Right renal cortex interstitium (tissue), 3 donors: ENCODE measurements at regions not wholly inside any gene's neighbourhood (a gene's known extent, or its start where the extent isn't known, plus 50 kb on each side); places are given as distances from the start of the nearest gene placed in this dataset.

Experiments
- DNase-seq, 3 donors: peaks; one replicate each; pipeline ENCODE4 v3.0.0-alpha.2; 2013; ENCODE audit warnings: low read depth in 3 of 3, low spot score in 2 of 3

DNA sequence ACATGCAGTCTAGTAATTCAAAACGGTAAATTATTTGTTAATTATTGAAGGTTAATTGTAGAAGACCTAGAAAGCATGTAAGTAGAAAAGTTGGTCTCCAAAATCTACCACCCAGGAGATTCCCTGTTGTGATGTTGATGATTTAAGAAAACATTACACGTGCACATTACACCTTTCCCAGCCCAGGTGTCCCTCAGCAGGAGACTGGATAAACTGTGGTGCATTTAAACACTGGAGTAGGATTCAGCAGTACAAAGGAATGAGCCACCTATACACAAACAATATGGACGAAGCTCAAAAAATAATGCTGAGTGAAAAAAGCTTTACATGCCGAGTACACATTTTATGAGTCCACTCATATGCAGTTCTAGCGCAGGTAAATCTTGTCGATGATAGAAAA is 109.0 kb upstream of the STARD3NL start:
- no peak for DNase-seq

DNA sequence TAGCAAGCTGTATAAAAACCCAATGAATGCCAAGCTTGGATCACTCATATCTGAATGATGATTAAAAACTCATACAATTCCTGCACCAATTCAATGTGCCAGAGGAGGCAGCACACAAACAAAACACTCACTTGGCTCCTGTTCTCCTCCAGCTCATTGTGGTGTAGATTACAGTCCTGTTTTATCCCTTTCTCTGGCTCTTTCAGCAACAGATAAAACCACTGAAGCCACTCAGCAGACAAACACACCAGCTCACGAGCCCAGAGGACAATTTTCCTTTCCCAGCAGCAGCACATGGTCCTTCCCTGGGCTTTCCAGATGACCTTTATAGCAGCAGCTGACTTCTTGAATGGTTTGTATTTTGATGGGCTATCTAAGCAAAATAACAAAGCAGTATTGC is 107.3 kb upstream of the STARD3NL start:
- DNase-seq = no peak

DNA sequence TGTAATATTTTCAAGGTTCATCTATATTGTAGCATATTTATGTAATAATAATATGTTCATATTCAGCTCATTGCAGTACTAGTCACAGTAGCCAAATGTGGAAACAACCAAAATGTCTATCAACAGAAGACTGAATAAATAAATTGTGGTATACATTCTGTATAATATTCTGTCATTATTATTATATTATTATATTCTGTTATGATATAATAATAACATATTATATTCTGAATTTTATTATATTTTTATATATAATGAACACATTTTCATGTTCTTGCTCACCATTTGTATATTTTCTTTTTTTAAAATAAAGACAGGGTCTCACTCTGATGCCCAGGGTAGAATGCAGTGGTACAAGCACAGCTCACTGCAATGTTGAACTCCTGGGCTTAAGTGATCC is 91.2 kb upstream of the STARD3NL start:
- DNase-seq = no peak

DNA sequence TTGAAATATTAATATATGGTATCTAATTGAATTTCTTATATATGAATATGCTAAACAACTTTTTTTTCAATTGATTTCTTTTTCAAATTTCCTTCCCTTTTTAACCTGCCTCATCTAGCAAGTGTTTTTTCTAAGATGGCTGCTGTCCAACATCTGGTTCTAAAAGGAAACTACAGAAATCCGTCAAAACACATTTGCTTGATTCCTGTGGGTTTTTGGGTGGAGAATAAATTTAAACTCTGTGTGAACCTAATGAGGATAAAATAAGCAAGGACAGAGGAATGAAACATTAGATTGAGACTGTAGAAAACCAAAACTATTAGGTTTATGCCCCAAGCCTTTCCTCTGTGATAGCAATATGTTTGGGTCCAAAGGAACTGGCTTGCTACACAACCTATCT is 75.5 kb upstream of the STARD3NL start:
- no peak for DNase-seq

DNA sequence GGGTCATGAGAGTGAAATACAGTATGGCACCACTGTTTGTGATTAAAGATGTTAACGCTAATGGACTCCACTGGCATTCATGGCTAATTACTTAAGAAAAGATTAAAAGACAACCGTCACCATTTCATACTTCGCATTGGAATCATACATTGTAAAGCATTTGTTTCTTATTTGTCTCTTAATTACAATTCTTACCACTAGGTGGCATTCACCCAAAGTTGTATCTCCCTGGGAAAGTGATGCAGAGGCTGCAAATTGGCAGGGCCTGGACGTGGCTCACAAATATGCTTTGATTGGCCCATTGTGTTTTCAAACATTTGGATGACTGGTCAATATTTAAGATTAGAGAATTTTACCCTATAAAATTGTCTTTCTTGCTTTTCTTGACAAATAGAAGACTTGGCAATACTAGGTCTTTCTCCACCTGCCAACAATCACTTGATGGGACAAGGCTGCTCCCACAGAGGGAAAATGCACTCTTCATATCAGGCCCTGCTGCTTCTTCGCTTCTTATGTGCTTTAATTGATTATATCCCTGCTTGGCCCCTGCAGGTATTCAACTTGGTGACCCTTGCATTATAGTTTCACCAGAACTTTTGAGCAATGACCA is 72.1 kb upstream of the STARD3NL start:
- no peak for DNase-seq

DNA sequence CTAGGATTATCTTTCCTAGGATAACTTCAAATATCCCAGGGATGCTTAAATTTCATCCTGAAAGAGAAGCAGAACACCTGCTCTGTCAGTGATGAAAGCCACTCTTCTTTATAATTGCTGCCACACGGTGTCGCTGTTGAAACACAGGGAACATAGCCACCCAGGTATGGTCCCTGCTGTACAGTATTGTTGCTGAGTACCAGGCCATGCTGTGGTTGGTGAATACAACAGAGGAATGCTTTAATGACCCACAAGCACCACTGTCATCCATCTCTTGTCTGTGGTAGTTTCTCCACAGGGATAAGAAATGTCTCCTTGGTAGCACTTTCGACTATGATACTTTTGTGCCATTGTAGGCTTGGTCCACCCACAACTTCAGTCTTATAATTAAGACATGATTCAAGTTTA is 70.6 kb upstream of the STARD3NL start:
- peak in 2 of 3 donors; percentile 27 to 37 for DNase-seq

DNA sequence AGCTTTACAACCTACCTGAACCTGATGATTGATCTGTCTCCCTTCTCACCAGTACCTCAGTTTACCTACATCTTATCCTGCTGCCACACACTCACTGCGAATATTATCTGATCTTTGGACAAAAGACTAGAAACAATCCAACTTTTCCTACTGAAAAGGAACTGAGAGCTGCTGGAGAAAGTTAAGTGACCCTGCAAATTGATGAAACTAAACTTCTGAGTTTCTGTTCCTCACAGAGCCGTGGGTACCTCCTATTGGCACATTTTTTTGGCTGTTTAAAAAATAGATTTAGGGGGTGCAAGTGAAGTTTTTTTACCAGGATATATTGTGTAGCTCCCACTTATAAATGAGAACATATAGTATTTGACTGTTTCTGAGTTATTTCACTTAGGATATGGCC is 66.0 kb upstream of the STARD3NL start:
- no peak for DNase-seq

DNA sequence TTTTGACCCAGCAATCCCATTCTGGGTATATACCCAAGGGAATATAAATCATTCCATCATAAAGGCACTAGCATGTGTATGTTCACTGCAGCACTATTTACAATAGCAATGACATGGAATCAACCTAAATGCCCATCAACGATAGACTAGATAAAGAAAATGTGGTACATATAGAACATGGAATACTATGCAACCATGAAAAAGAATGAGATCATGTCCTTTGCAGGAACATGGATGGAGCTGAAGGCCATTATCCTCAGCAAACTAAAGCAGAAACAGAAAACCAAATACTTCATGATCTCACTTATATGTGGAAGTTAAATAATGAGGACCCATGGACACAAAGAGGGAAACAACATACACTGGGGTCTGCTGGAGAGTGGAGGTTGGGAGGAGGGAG is 58.0 kb upstream of the STARD3NL start:
- DNase-seq = no peak

DNA sequence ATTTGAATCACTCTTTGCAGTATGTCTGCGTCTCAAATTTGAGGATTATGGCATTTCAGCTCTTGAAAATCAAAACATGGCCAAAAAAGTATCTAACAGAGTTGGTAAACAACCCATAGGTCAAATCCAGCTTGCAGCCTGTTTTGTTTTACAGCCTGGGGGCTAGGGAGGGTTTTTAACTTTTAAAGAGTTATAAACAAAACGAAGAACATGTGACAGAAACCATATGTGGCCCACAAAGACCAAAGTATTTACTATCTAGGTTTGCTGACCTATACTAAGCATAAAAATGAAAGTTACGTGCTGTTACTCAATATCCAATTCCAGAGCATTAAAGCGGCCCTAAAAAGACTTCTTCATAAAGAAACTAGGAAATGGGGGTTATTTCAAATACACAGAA is 55.5 kb upstream of the STARD3NL start:
- DNase-seq = peak in 2 of 3 donors; percentile 26 to 31

DNA sequence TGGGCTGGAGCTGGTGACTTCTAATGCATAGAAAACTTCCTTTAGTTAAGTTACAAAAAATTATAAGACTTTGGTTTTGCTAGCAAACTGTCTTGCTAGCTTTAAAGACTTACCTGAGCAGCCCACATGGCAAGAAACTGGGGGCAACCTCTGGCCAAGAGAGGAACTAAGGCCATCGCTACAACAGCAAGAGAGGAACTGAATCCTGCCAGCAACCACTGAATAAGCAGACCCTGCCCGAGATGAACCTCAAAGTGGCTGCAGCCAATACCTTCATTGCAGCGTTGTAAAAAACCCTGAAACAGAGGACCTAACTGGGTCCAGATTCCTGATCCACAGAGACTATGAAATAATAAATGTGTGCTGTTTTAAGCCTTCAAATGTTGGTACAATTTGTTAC is 54.6 kb upstream of the STARD3NL start:
- DNase-seq = no peak

DNA sequence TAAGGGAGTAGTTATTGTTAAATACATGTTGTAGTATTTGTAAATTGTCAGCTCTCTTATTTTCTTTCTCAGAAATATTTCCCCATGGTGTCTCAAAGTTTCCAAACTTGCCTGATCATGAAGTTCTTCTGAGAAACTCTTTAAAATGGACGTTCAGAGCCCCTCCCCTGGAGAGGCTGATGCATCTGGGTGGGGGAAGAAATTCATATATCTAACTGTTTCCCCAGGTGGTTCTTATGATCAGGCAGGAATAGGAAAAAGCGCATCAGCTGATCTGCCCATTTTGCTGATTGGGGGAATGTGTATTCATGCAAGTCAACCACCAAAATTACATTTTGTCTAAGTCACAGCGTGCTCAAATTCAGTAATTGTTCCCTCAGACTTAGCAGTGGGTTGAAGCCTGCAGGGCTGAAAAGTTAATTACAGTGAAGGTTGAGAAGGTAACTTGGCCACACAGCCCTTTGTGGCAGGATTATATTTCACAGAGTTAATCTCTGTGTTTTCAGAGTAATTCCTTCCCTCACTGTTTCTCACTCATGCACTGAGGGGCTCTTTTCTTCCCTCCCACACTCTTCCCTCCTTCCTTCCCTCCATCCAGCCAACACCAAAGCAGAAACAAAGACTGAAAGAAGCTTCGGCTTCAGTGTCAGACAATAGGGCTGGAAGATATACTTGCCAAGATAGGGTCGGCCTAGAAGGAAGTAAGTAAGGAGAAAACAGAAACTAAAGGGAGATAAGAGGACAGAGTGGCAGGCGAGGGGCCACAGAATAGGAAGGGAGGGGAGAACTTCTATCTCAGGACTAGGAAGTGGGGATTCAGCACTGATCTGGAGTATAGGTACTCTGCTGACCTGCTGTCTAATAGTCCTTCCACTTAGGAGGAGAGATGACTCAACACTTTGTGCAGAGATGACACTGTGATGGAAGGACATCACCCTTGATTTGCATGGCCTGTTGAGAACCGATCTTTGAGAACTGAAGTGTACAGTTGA is 50.5 kb upstream of the STARD3NL start:
- no peak for DNase-seq
